Liver (tissue), 8 donors: ENCODE measurements at regions not wholly inside any gene's neighbourhood (a gene's known extent, or its start where the extent isn't known, plus 50 kb on each side); places are given as distances from the start of the nearest gene placed in this dataset.

Experiments
- DNase-seq: peaks from one replicate; pipeline ENCODE4 v3.0.0-alpha.2; 2017; ENCODE audit warnings: low spot score
- H3K27ac ChIP-seq, 2 donors: one replicate each; pipeline ENCODE4 v1.7.0; 2013; ENCODE audit warnings: inconsistent platforms in 2 of 2, low read length in 2 of 2, control low read depth in 1 of 2, low read depth in 1 of 2, mild to moderate bottlenecking in 1 of 2
- H3K27me3 ChIP-seq, 4 donors: one replicate each; pipeline versions ENCODE4 v1.6.1 to v1.7.0; 2013; ENCODE audit warnings: low read length in 3 of 4, inconsistent platforms in 1 of 4, mild to moderate bottlenecking in 1 of 4, moderate library complexity in 1 of 4; ENCODE audit not compliant: control insufficient read depth in 4 of 4, insufficient read depth in 4 of 4
- H3K36me3 ChIP-seq, 4 donors: one replicate each; pipeline versions ENCODE4 v1.6.1 to v1.7.0; 2013; ENCODE audit warnings: low read length in 3 of 4, mild to moderate bottlenecking in 3 of 4, low read depth in 1 of 4, moderate library complexity in 1 of 4; ENCODE audit not compliant: control insufficient read depth in 4 of 4, insufficient read depth in 3 of 4
- H3K4me1 ChIP-seq, 4 donors: one replicate each; pipeline versions ENCODE4 v1.6.1 to v1.7.0; 2013; ENCODE audit warnings: low read length in 3 of 4, mild to moderate bottlenecking in 3 of 4, moderate library complexity in 1 of 4; ENCODE audit not compliant: control insufficient read depth in 4 of 4, insufficient read depth in 4 of 4
- H3K4me3 ChIP-seq, 3 donors: one replicate each; pipeline versions ENCODE4 v1.6.1 to v1.7.0; 2013; ENCODE audit warnings: low read length in 3 of 3, control low read depth in 1 of 3, low read depth in 1 of 3, mild to moderate bottlenecking in 1 of 3
- H3K9ac ChIP-seq, 2 donors: one replicate each; pipeline ENCODE4 v1.7.0; 2013; ENCODE audit warnings: low read length in 2 of 2, mild to moderate bottlenecking in 2 of 2, moderate library complexity in 2 of 2, control low read depth in 1 of 2, low read depth in 1 of 2
- H3K9me3 ChIP-seq, 4 donors: one replicate each; pipeline versions ENCODE4 v1.6.1 to v1.7.0; 2013; ENCODE audit warnings: low read length in 3 of 4; ENCODE audit not compliant: control insufficient read depth in 4 of 4
- EGR1 ChIP-seq, 2 donors: IDR thresholded peaks; 2 replicates each; pipeline ENCODE4 v1.6.1; 2016 to 2018; ENCODE audit warnings: antibody characterized with exemption in 2 of 2, low read depth in 2 of 2
- FOXA1 ChIP-seq: IDR thresholded peaks from 2 replicates; pipeline ENCODE4 v1.6.1; 2016; ENCODE audit warnings: antibody characterized with exemption
- GABPA ChIP-seq, 2 donors: IDR thresholded peaks in 1 of 2; conservative IDR thresholded peaks in 1 of 2; 2 replicates each; pipeline ENCODE4 v1.6.1; 2016; ENCODE audit warnings: antibody characterized with exemption in 2 of 2, mild to moderate bottlenecking in 1 of 2, moderate library complexity in 1 of 2
- HNF4G ChIP-seq: IDR thresholded peaks from 2 replicates; pipeline ENCODE4 v1.6.1; 2016; ENCODE audit warnings: antibody characterized with exemption
- NR2F2 ChIP-seq: IDR thresholded peaks from 2 replicates; pipeline ENCODE4 v1.6.1; 2016; ENCODE audit warnings: antibody characterized with exemption
- RAD21 ChIP-seq, 2 donors: IDR thresholded peaks; 2 replicates each; pipeline ENCODE4 v1.6.1; 2016; ENCODE audit warnings: antibody characterized with exemption in 2 of 2, mild to moderate bottlenecking in 2 of 2
- RXRA ChIP-seq, 2 donors: IDR thresholded peaks; 2 replicates each; pipeline ENCODE4 v1.6.1; 2017 to 2018; ENCODE audit warnings: antibody characterized with exemption in 2 of 2, mild to moderate bottlenecking in 1 of 2
- SP1 ChIP-seq: IDR thresholded peaks from 2 replicates; pipeline ENCODE4 v1.6.1; 2018; ENCODE audit warnings: antibody characterized with exemption, mild to moderate bottlenecking
- WGBS: extraction: QIAGEN DNeasy Blood & Tissue Kit; methylation state at CpG from one replicate; pipeline ENCODE4 v1.1.7; 2013; 5-methylcytosine and 5-hydroxymethylcytosine counted together
- TF ChIP-seq, protein P1 (sequence below): fragments of 150-350 bp; IDR thresholded peaks from 2 replicates; pipeline ENCODE4 v1.5.1; 2017; ENCODE audit warnings: improper control_type of control experiment, low read depth, low read length; ENCODE audit not compliant: missing input control
- TF ChIP-seq, protein P2 (sequence below): IDR thresholded peaks from 2 replicates; pipeline ENCODE4 v1.6.1; 2016; ENCODE audit warnings: antibody characterized with exemption
- TF ChIP-seq, protein P3 (sequence below): IDR thresholded peaks from 2 replicates; pipeline ENCODE4 v1.6.1; 2016; ENCODE audit warnings: antibody characterized with exemption
- TF ChIP-seq, protein P4 (sequence below): IDR thresholded peaks from 2 replicates; pipeline ENCODE4 v1.6.1; 2016; ENCODE audit warnings: antibody characterized with exemption
- donor health status: healthy.
- donor health status: healthy.
- donor health status: healthy.
- donor health status: healthy.
- donor health status: healthy.

DNA sequence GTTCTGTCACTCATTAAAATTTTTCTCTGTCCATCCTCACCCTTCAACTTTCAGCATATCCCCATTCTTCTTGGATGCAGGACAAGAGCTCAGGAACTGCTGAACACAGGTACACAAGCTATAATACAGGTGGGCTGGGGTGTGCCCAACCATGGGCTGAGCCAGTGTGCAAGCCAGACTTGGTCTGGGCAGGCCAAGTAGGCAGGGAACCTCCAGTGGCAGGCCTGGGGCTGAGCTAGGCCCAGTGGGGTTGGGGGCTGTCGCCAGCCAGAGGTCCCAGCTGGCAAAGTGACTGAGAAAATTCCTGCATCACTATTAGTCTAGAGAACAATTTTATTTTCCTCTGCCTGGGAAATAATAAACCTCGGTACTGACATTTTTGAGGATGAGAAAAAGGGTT, 202.9 kb downstream of the LRRC3B start:
- TF ChIP-seq HNF4G = no peak
- no peak for TF ChIP-seq FOXA1
- TF ChIP-seq, protein P1, sequence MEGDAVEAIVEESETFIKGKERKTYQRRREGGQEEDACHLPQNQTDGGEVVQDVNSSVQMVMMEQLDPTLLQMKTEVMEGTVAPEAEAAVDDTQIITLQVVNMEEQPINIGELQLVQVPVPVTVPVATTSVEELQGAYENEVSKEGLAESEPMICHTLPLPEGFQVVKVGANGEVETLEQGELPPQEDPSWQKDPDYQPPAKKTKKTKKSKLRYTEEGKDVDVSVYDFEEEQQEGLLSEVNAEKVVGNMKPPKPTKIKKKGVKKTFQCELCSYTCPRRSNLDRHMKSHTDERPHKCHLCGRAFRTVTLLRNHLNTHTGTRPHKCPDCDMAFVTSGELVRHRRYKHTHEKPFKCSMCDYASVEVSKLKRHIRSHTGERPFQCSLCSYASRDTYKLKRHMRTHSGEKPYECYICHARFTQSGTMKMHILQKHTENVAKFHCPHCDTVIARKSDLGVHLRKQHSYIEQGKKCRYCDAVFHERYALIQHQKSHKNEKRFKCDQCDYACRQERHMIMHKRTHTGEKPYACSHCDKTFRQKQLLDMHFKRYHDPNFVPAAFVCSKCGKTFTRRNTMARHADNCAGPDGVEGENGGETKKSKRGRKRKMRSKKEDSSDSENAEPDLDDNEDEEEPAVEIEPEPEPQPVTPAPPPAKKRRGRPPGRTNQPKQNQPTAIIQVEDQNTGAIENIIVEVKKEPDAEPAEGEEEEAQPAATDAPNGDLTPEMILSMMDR = no peak
- TF ChIP-seq, protein P2, sequence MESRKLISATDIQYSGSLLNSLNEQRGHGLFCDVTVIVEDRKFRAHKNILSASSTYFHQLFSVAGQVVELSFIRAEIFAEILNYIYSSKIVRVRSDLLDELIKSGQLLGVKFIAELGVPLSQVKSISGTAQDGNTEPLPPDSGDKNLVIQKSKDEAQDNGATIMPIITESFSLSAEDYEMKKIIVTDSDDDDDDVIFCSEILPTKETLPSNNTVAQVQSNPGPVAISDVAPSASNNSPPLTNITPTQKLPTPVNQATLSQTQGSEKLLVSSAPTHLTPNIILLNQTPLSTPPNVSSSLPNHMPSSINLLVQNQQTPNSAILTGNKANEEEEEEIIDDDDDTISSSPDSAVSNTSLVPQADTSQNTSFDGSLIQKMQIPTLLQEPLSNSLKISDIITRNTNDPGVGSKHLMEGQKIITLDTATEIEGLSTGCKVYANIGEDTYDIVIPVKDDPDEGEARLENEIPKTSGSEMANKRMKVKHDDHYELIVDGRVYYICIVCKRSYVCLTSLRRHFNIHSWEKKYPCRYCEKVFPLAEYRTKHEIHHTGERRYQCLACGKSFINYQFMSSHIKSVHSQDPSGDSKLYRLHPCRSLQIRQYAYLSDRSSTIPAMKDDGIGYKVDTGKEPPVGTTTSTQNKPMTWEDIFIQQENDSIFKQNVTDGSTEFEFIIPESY = no peak
- TF ChIP-seq, protein P3, sequence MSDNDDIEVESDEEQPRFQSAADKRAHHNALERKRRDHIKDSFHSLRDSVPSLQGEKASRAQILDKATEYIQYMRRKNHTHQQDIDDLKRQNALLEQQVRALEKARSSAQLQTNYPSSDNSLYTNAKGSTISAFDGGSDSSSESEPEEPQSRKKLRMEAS = no peak
- TF ChIP-seq EGR1 (IDR thresholded peaks at IDR 0.05; ENCODE audit: low read depth in 2 of 2) = no peak
- WGBS = 69% methylated on average over 2 of the region's 2 CpGs
- Histone ChIP-seq H3K9ac (no peak overlapping the region), H3K27me3 (no peaks in the 10 kb centered on the region), H3K9me3 (peaks cover 6 to 30% (median 11%) of the 10 kb centered on the region in 4 donors), H3K4me1 (no peaks in the 10 kb centered on the region), H3K4me3 (no peak overlapping the region), H3K27ac (no peak overlapping the region), H3K36me3 (no peaks in the 10 kb centered on the region)
- no peak for DNase-seq

DNA sequence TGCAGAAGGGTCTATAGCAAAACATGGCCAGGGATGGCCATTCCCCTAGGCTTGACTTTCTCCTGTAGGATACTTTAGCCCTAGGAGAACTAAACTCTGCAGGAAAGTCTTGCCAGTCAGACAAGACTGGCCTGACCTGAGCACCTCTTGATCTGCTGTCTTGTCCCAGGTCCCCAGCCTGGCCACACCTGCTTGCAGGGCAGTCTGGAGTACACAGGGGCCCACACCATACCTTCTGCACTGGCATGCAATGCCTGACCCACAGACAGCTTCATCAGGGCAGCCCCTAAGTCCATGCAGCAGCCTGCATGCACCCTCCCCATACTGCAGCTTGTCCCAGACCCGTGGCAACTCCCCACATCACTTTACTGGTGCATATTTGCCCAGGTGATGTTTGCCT, 204.6 kb downstream of the LRRC3B start:
- peak overlapping the region in 1 of 3 donors; percentile 1 for H3K4me3 ChIP-seq
- H3K27ac ChIP-seq = no peak overlapping the region
- no peaks in the 10 kb centered on the region for H3K4me1 ChIP-seq
- H3K27me3 ChIP-seq = no peaks in the 10 kb centered on the region
- TF ChIP-seq, protein P2 = no peak
- no peak for TF ChIP-seq RXRA (IDR thresholded peaks at IDR 0.05)
- TF ChIP-seq HNF4G = no peak
- TF ChIP-seq NR2F2 = no peak
- TF ChIP-seq, protein P4, sequence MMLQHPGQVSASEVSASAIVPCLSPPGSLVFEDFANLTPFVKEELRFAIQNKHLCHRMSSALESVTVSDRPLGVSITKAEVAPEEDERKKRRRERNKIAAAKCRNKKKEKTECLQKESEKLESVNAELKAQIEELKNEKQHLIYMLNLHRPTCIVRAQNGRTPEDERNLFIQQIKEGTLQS = no peak
- TF ChIP-seq EGR1 (IDR thresholded peaks at IDR 0.05; ENCODE audit: low read depth in 2 of 2) = no peak
- TF ChIP-seq FOXA1 = no peak
- TF ChIP-seq, protein P1 = no peak
- no peak for TF ChIP-seq RAD21 (IDR thresholded peaks at IDR 0.05)
- no peak for TF ChIP-seq SP1
- no peak for TF ChIP-seq GABPA (IDR thresholded peaks at IDR 0.05 in 1 of 2, conservative IDR thresholded peaks at IDR 0.05 in 1 of 2)
- no peaks in the 10 kb centered on the region for H3K36me3 ChIP-seq
- peaks cover 3 to 15% (median 8%) of the 10 kb centered on the region in 4 donors for H3K9me3 ChIP-seq
- DNase-seq = no peak
- H3K9ac ChIP-seq = no peak overlapping the region
- 15% methylated on average over 1 of the region's 1 CpG for whole genome bisulfite sequencing
